ENCODE measurements at regions not wholly inside any gene's neighbourhood (a gene's known extent, or its start where the extent isn't known, plus 50 kb on each side); places are given as distances from the start of the nearest gene placed in this dataset.

GRCh38 chr7:156061689-156062255 lies 249.5 kb upstream of the SHH start:
- no peak for TF ChIP-seq CTCF (IDR thresholded peaks at IDR 0.05; ENCODE audit: poor library complexity, severe bottlenecking)
- no peak for DNase-seq (ENCODE audit: low spot score)
- ATAC-seq (ENCODE audit: low read depth), result no peak
- Histone ChIP-seq H3K4me1 (ENCODE audit: insufficient read depth, poor library complexity, severe bottlenecking) (peaks cover 16% of the 10 kb centered on the region), H3K27ac (ENCODE audit: poor library complexity, severe bottlenecking) (no peak overlapping the region), H3K9me3 (ENCODE audit: severe bottlenecking) (no peaks in the 10 kb centered on the region), H3K27me3 (ENCODE audit: insufficient read depth, poor library complexity, severe bottlenecking) (no peaks in the 10 kb centered on the region), H3K36me3 (ENCODE audit: low read depth) (no peaks in the 10 kb centered on the region), H3K4me3 (ENCODE audit: severe bottlenecking) (no peak overlapping the region)

DNA sequence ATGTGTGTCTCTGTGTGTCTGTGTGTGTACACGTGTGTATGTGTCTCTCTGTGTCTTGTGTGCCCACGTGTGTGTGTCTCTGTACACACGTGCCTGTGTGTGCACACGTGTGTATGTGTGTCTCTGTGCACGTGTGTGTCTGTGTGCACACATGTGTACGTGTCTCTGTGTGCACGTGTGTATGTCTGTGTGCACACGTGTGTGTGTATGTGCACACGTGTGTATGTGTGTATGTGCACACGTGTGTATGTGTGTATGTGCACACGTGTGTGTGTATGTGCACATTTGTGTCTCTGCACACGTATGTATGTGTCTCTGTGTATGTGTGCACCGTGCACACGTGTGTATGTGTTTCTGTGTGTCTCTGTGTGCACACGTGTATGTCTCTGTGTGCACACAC lies 248.7 kb upstream of the SHH start:
- ATAC-seq (ENCODE audit: low read depth), result no peak
- Histone ChIP-seq H3K4me3 (ENCODE audit: severe bottlenecking) (no peak overlapping the region), H3K9me3 (ENCODE audit: severe bottlenecking) (no peaks in the 10 kb centered on the region), H3K4me1 (ENCODE audit: insufficient read depth, poor library complexity, severe bottlenecking) (peaks cover 15% of the 10 kb centered on the region), H3K36me3 (ENCODE audit: low read depth) (no peaks in the 10 kb centered on the region), H3K27me3 (ENCODE audit: insufficient read depth, poor library complexity, severe bottlenecking) (no peaks in the 10 kb centered on the region), H3K27ac (ENCODE audit: poor library complexity, severe bottlenecking) (no peak overlapping the region)
- no peak for DNase-seq (ENCODE audit: low spot score)
- TF ChIP-seq CTCF (IDR thresholded peaks at IDR 0.05; ENCODE audit: poor library complexity, severe bottlenecking), result no peak

GRCh38 chr7:156059369-156059768 lies 247.1 kb upstream of the SHH start:
- Histone ChIP-seq H3K27me3 (ENCODE audit: insufficient read depth, poor library complexity, severe bottlenecking) (no peaks in the 10 kb centered on the region), H3K4me1 (ENCODE audit: insufficient read depth, poor library complexity, severe bottlenecking) (peaks cover under 1% of the 10 kb centered on the region)
- TF ChIP-seq CTCF (IDR thresholded peaks at IDR 0.05; ENCODE audit: poor library complexity, severe bottlenecking), result no peak

DNA sequence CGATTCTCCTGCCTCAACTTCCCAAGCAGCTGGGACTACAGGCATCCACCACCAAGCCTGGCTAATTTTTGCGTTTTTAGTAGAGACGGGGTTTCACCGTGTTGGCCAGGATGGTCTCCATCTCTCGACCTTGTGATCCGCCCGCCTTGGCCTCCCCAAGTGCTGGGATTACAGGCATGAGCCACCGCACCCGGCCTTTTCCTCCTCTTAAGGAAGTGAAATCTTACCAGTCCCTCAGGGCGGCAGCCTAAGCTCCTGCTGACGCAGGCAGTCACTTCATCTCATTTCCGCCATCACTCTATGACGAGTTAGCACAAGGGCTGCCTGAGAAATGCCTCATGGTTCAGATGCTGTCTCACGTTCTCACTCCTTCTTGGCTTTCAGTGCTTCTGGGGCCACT lies 246.0 kb upstream of the SHH start:
- Histone ChIP-seq H3K9me3 (ENCODE audit: severe bottlenecking) (no peaks in the 10 kb centered on the region), H3K36me3 (ENCODE audit: low read depth) (no peaks in the 10 kb centered on the region), H3K4me3 (ENCODE audit: severe bottlenecking) (no peak overlapping the region), H3K4me1 (ENCODE audit: insufficient read depth, poor library complexity, severe bottlenecking) (no peaks in the 10 kb centered on the region), H3K27me3 (ENCODE audit: insufficient read depth, poor library complexity, severe bottlenecking) (no peaks in the 10 kb centered on the region), H3K27ac (ENCODE audit: poor library complexity, severe bottlenecking) (no peak overlapping the region)
- no peak for TF ChIP-seq CTCF (IDR thresholded peaks at IDR 0.05; ENCODE audit: poor library complexity, severe bottlenecking)
- no peak for ATAC-seq (ENCODE audit: low read depth)
- no peak for DNase-seq (ENCODE audit: low spot score)

More at GRCh38 chr7:156059369-156059768, 247.1 kb upstream of the SHH start:
- no peak for ATAC-seq (ENCODE audit: low read depth)
- H3K9me3 ChIP-seq (ENCODE audit: severe bottlenecking), result no peaks in the 10 kb centered on the region
- no peak for DNase-seq (ENCODE audit: low spot score)
- no peaks in the 10 kb centered on the region for H3K36me3 ChIP-seq (ENCODE audit: low read depth)
- no peak overlapping the region for H3K4me3 ChIP-seq (ENCODE audit: severe bottlenecking)
- no peak overlapping the region for H3K27ac ChIP-seq (ENCODE audit: poor library complexity, severe bottlenecking)

GRCh38 chr7:156056534-156056933 lies 244.3 kb upstream of the SHH start:
- H3K4me3 ChIP-seq (ENCODE audit: severe bottlenecking), result no peak overlapping the region
- H3K36me3 ChIP-seq (ENCODE audit: low read depth), result no peaks in the 10 kb centered on the region
- H3K27me3 ChIP-seq (ENCODE audit: insufficient read depth, poor library complexity, severe bottlenecking), result no peaks in the 10 kb centered on the region
- no peaks in the 10 kb centered on the region for H3K9me3 ChIP-seq (ENCODE audit: severe bottlenecking)
- ATAC-seq (ENCODE audit: low read depth) (no peak), DNase-seq (ENCODE audit: low spot score) (no peak)
- no peaks in the 10 kb centered on the region for H3K4me1 ChIP-seq (ENCODE audit: insufficient read depth, poor library complexity, severe bottlenecking)
- H3K27ac ChIP-seq (ENCODE audit: poor library complexity, severe bottlenecking), result no peak overlapping the region
- no peak for TF ChIP-seq CTCF (IDR thresholded peaks at IDR 0.05; ENCODE audit: poor library complexity, severe bottlenecking)

Measured in RWPE2 (cell line).